ENCODE measurements at regions not wholly inside any gene's neighbourhood (a gene's known extent, or its start where the extent isn't known, plus 50 kb on each side); places are given as distances from the start of the nearest gene placed in this dataset.

DNA sequence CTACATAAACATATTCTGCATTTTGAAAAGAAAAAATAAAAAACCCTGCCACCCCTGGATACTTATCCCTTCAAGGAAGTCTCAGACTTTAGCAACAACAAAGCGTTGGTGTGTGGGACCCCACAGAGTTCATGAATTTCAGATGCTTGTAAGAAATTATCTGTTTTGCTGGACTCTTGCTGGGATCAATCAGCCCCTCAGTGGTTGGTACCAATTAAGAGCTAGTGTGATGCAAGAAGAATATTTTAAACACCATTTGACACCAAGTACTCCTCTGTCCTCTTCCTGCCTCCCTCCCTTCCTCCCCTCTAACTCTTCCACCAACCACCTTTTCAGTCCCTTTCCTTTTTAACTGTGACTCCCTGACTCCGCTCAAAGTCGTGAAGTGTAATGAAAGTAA is 51.5 kb downstream of the SST start:
- Histone ChIP-seq H3K36me3 (no peaks in the 10 kb centered on the region), H3K4me3 (no peak overlapping the region), H3K27me3 (no peaks in the 10 kb centered on the region), H3K9me3 (no peaks in the 10 kb centered on the region)
- DNase-seq: no peak

DNA sequence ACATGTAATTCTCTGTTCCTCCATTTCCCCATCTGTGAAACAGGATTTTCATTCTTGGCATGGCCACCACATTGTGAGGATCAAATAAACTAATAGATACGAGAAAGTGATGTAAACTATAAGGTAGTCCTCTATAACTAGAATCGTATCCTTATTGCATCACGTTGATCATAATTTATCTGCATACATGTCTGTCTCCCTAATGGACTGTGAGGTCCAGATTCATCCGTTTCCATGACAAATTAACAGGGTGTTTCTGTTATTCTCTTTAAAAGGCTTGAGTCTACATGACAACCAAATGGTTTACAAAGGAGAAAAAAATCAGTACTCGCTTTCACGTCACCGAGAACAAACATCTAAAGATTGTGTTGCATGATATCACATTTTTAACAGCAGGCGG is 53.0 kb downstream of the SST start:
- DNase-seq: no peak
- Histone ChIP-seq H3K27me3 (no peaks in the 10 kb centered on the region), H3K36me3 (no peaks in the 10 kb centered on the region), H3K4me3 (no peak overlapping the region), H3K9me3 (no peaks in the 10 kb centered on the region)

DNA sequence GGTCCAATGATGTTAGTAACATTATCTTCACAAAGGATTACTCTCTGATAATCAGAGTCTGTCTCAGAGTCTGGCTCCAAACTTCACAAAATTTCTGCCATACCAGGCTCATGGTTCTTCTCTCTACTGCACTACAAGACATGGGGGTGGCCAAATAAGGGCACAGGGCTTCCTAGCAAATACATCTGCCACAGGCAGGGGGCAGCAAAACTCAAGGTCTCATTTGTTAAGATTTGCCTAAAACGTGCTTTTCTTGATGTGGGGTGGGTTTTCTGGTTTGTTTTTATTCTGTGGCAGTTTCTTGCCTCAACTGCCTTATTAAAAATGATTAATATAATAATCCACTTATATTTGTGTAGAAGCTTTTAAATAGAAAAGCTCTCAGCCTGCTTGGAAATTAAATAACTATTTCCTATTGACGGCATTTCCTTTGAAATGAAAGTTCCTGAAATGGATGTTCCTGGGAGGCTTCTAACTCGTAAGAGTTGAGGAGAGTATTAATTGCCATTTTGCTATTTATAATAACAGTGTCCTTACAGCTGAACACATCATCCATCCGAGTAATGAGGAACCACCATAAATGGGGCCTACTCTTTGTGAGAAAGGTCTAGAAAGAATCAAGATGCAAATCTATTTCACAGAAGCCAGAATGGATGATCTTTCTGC is 53.8 kb downstream of the SST start:
- no peak overlapping the region for H3K4me3 ChIP-seq
- H3K9me3 ChIP-seq: no peaks in the 10 kb centered on the region
- no peaks in the 10 kb centered on the region for H3K36me3 ChIP-seq
- DNase-seq: peak; percentile 35
- no peaks in the 10 kb centered on the region for H3K27me3 ChIP-seq

DNA sequence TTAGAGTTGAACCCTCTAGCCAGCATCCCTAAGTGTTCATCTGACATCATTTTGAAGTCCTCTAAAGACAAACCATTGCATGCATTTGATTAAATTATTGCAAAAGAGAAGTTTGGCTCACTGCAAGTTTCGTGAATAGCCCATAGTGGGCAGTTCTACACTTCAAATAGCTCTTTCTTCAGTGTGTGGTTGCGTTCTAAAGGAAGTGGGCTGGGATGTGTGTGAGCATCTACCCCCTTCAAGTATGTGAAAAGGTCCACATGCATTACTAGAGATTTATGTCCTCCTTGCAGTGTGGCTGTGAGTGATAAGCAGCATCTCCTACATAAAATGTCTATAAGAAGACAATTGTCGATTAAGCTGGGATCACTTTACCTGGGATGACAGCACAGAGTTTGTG is 54.6 kb downstream of the SST start:
- H3K27me3 ChIP-seq: no peaks in the 10 kb centered on the region
- no peak overlapping the region for H3K4me3 ChIP-seq
- no peaks in the 10 kb centered on the region for H3K36me3 ChIP-seq
- DNase-seq: no peak
- no peaks in the 10 kb centered on the region for H3K9me3 ChIP-seq

DNA sequence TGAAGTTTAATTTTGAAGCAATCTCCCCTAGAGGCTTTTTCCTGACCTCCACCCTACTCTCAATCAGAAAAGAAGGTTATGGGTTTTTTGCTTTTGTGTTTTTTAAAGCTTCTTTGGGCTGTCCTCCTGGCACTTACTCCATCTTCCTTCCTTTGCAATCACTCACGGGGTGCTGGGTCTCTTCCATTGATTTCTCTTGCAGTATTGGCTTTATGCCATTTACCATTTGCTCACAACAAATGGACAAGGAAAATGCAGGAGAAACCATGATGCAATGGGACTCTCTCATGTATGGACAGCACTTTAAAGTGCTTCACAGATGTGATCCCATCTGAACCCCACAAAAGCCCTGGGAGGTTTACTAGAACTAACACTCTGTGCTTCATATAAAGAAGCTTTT is 57.5 kb downstream of the SST start:
- DNase-seq: no peak
- no peaks in the 10 kb centered on the region for H3K27me3 ChIP-seq
- no peaks in the 10 kb centered on the region for H3K36me3 ChIP-seq
- no peak overlapping the region for H3K4me3 ChIP-seq
- peaks cover 3% of the 10 kb centered on the region; the same call in 1 of the 2 replicates for H3K9me3 ChIP-seq

DNA sequence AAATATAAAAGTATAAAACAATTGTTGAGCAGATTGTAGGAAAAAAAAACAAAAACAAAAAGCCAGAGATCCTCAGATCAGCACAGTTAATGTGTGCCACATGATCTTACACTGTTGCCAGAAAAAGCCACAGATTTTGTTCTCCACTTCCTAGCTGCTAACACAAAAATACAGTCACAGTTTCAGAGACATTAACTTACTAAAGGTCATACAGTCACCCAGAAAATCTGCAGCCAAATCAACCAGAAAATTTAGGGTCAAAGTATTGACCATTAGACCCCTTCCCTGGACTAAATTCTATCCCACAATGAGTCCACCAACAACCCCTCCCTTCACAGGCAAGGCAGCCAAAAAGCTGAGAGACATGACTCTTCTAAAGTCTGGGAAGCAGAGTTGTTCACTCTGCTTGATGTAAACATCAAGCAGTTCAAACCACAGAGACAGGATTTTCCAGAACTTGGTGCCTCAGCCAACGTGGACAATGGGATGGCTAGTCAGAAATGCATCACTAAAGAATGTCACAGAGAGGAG is 59.1 kb downstream of the SST start:
- no peaks in the 10 kb centered on the region for H3K36me3 ChIP-seq
- no peak overlapping the region for H3K4me3 ChIP-seq
- peaks cover 9% of the 10 kb centered on the region; the same call in 1 of the 2 replicates for H3K9me3 ChIP-seq
- DNase-seq: peak; percentile 44
- H3K27me3 ChIP-seq: peaks cover 8% of the 10 kb centered on the region

DNA sequence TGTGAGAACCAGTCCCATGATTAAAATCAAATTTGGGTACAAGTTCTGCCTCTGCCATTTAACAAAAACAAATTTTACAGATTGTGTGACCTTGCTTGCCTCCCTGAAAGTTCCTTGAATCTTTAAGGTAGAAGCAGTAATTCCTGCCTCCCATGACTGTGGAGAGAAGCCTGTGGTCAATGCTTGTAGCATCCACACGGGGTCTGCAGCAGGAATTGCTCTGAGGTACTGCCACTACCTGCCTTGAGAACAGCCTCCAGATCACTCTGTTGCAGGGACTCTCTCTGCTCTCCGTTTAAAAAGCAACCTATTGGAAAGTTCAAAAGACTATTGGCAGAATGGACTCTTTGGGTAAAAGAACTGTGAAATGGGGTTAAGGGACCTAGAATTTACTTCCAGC is 75.9 kb downstream of the SST start:
- no peak overlapping the region for H3K4me3 ChIP-seq
- peaks cover 29% of the 10 kb centered on the region for H3K27me3 ChIP-seq
- no peaks in the 10 kb centered on the region for H3K36me3 ChIP-seq
- no peak for DNase-seq
- H3K9me3 ChIP-seq: no peaks in the 10 kb centered on the region

DNA sequence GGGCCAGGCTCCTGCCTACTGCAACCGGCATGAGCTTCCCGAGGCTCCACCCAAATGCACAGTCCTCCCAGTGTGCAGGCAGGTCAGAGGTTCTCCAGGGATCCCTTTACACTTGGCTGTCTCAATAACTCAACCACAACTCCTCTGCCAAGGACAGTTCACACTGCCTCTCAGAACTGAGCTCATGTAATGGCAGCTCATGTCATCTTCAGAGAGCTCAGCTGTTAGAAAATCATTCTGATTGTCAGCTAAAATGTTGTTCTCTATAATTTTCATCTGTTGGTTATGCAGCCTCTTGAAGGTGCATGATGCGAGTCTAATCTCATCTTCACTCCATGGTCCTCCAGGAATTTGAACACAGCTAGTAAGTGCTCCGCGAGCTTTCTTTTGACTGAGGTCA is 76.7 kb downstream of the SST start:
- DNase-seq: peak; percentile 16
- Histone ChIP-seq H3K4me3 (no peak overlapping the region), H3K36me3 (no peaks in the 10 kb centered on the region), H3K9me3 (no peaks in the 10 kb centered on the region), H3K27me3 (peaks cover 23% of the 10 kb centered on the region)

DNA sequence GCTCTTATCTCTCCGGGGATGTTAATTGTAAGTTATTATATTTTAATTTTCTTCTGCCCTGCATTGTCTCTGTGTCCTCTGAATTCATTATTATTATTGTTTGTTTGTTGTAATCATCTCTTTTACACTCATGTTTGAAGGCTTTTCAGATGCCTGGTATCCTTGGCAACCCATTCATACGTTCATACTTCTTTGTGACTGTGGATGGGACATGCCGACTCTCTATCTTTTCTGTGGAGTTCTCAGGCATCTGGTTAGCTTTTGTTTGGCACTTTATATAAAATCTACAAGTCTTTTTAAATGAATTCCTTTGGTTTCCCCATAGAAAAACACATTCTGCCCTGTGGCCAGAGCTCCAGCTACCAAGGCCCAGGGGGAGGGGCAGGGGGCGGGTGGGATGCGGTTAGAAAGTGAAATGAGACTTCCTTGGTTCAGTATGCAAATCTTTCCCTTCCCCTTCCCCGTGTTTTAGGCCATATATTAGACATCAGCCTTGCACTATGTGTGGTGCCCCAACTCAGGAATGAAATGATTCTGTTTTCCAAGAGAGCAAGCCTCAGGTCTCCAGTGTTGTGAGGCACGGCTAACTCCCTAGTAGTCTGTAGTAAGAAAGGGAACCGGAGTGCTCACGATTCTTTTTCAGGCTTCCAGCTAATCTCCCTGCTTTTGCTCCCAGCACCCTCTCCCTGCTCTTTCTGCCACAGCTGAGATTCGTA is 79.2 kb downstream of the SST start:
- H3K27me3 ChIP-seq: peaks cover 5% of the 10 kb centered on the region; the same call in 1 of the 2 replicates
- DNase-seq: no peak
- no peaks in the 10 kb centered on the region for H3K36me3 ChIP-seq
- no peaks in the 10 kb centered on the region for H3K9me3 ChIP-seq
- no peak overlapping the region for H3K4me3 ChIP-seq

DNA sequence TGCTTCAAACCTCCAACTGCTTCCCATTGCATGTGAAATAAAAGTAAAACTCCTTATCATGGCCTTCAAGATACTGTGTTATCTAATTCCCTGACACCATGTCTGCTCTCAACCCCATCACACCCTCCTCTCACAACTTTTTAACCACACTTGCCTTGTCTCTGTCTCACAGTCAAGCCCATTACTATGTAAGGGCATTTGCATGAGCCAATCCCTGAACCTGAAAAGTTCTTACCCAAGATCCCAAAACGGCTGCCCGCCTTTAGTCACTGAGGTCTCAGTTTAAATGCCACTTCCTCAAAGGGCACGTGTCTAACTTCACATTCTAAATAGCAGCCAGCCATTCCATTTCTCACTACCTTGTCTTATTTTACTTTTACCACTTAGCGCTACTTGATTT is 83.1 kb downstream of the SST start:
- no peak for DNase-seq
- no peaks in the 10 kb centered on the region for H3K36me3 ChIP-seq
- H3K9me3 ChIP-seq: 0 out of 2 replicates have a peak, but pooled peaks cover 2% of the 10 kb centered on the region
- no peak overlapping the region for H3K4me3 ChIP-seq
- H3K27me3 ChIP-seq: no peaks in the 10 kb centered on the region

DNA sequence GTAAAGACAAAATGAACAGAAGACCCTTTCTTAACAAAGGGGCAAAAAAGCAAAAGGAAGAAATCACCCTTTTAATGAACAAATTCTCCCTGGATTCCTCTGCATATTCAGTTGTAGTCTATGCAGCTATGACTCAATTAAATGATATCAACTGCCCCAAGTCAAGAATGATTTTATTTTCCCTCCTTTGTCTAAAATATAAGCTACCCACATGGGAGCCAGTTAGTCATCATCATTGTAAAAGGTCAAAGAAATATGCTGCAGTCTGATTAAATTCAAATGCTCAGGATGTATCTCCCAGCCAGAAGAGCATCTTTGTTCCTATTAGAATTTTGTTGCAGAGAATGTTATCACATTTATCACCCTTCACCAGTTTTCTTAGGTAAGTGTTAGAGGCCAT is 84.0 kb downstream of the SST start:
- H3K4me3 ChIP-seq: no peak overlapping the region
- no peak for DNase-seq
- no peaks in the 10 kb centered on the region for H3K36me3 ChIP-seq
- 0 out of 2 replicates have a peak, but pooled peaks cover 2% of the 10 kb centered on the region for H3K9me3 ChIP-seq
- H3K27me3 ChIP-seq: no peaks in the 10 kb centered on the region

DNA sequence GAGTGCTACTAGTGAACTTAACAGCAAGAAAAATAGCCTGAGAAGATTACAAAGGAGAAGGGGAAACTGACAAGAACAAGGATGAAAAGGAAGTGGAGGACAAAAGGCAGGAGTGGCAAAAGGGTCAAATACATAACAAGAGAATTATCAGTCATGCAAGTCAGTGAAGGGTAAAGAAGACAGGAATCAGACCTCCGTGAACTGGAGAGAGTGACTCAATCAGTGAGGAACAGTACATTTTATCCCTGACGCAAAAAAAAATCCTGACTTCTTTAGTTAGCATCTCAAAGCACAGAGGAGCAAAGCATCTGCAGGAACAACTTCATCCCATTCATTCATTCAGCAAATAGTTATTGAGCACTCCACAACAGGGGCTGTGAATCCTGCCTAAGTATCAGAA is 97.8 kb downstream of the SST start:
- Histone ChIP-seq H3K4me3 (no peak overlapping the region), H3K36me3 (no peaks in the 10 kb centered on the region), H3K9me3 (no peaks in the 10 kb centered on the region), H3K27me3 (no peaks in the 10 kb centered on the region)
- DNase-seq: no peak

DNA sequence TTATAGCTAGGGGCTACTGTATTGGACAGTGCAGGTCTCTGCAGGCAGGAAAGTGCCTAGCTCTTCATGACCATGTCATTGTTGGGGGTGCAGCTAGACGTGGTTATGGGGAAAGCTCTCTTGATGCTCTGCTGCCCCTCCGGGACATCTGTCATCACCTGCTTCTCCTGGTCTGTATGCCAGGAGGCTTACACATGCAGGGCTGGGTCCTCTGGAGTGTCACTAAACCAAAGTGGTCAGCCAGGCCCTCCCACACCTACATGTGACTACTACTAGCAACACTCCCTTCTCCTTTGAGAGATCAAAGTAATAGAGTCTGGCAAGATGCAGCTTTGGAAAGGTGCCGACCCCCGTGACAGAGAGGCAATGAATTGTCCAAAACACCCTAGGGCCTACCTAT is 98.5 kb downstream of the SST start:
- no peaks in the 10 kb centered on the region for H3K36me3 ChIP-seq
- no peak for DNase-seq

DNA sequence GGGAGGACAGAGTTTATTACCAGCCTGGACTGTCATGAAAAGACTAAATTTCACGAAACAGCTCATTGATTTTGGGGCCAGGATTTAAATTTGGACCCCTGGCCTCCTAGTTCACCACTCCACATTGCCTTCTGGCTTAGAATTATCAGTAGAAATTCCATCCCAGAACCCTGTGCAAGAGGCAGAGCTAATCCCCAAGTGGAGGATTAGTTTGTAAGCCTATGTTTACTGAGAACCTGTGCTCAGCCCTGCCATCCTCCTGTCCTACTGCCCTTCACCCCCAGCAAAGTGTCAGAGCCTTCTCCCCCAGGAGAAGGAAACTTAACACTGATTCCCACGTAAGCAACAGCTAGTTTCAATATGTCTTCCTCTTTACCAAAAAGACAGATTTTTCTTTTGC is 99.4 kb downstream of the SST start:
- Histone ChIP-seq H3K4me3 (no peak overlapping the region), H3K27me3 (no peaks in the 10 kb centered on the region), H3K9me3 (no peaks in the 10 kb centered on the region), H3K36me3 (no peaks in the 10 kb centered on the region)
- DNase-seq: no peak

More for the DNA sequence above, 98.5 kb downstream of the SST start:
- Histone ChIP-seq H3K4me3 (no peak overlapping the region), H3K9me3 (no peaks in the 10 kb centered on the region), H3K27me3 (no peaks in the 10 kb centered on the region)

DNA sequence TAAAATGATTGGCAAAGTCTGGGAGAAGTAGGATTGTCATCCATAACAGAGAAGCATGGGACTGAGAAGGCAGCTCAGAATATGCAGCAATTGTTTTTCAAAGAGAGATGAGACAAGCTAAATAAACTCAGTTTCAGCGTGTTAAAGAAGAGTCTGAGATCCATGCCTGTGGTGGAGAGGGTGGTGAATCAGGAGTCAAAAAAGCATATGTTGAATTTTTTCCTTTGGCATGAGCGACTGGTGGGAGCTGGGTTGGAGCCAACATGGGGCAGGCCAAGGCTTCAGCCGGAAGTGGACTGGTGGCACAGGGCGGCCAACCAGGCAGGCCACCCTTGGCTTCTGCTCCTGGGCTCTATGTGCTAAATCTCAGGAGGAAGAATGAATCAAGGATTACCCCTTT is 102.0 kb downstream of the SST start:
- peak; percentile 89 for DNase-seq
- H3K36me3 ChIP-seq: no peaks in the 10 kb centered on the region
- H3K27me3 ChIP-seq: no peaks in the 10 kb centered on the region
- no peak overlapping the region for H3K4me3 ChIP-seq
- H3K9me3 ChIP-seq: no peaks in the 10 kb centered on the region

DNA sequence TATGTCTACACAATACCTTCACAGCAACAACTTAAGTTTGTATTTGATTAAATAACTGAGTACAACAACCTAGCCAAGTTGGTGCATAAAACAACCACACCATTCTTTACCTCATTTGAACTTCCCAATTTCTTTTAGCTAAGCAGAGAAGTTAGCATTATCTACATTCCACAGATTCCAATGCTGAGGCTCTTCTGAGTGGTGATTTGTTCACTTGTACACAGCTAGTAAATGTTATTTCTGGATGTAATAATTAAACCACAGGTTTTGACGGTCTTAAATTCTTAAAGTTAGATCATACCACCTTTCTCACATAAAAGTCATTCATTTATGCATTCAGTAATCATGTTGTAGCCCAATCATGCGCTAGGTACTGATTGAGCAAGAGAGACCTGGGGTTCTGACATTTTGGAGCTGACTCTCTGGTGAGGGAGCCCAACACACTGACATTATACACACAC is 102.5 kb downstream of the SST start:
- no peak for DNase-seq
- H3K36me3 ChIP-seq: no peaks in the 10 kb centered on the region
- H3K27me3 ChIP-seq: no peaks in the 10 kb centered on the region
- no peak overlapping the region for H3K4me3 ChIP-seq
- no peaks in the 10 kb centered on the region for H3K9me3 ChIP-seq

DNA sequence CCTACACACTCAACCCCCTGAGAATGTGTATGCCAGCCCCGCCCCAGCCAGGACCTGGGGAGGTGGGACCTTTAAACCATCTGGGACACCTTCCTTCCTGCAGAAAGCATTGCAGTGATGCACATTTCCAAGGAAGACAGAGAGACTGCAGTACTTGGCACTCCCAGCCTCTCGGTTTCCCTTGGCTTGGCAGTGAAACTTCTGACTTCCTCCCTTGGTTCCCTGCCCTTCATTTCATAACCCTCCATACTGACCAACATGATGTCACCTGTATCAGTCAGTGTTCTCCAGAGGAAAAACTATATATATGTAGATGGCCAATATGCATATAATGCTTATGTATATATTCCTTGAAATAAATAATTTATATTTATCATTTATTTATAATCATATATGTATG is 103.2 kb downstream of the SST start:
- Histone ChIP-seq H3K27me3 (no peaks in the 10 kb centered on the region), H3K9me3 (0 out of 2 replicates have a peak, but pooled peaks cover 5% of the 10 kb centered on the region), H3K4me3 (no peak overlapping the region), H3K36me3 (no peaks in the 10 kb centered on the region)
- peak; percentile 82 for DNase-seq

DNA sequence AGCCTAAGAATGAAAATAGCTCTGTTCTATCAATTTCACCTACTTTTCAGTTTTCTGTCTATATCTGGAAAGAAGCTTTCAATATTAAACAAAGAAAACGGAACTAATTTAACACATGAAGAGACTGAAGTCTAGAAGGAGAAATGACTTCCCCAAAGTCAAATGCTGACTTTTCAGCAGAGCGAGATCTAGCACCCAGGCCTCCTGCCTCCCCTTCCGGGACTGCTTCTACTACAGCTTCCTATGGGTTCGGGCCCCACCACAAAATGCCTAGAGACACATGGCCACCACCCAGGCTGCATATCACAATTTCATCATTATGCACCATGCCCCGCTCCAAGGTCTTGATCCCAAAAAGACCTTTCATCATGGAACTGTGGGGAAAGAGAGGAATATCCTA is 104.5 kb downstream of the SST start:
- Histone ChIP-seq H3K9me3 (0 out of 2 replicates have a peak, but pooled peaks cover 8% of the 10 kb centered on the region), H3K27me3 (no peaks in the 10 kb centered on the region), H3K36me3 (no peaks in the 10 kb centered on the region), H3K4me3 (no peak overlapping the region)
- no peak for DNase-seq

All from MG63 (cell line).